RPMI8226 (cell line): ENCODE measurements at regions not wholly inside any gene's neighbourhood (a gene's known extent, or its start where the extent isn't known, plus 50 kb on each side); places are given as distances from the start of the nearest gene placed in this dataset.
"Not testable (repeated sequence)": the region's sequence is repeated elsewhere in the genome, so short reads cannot be mapped to it uniquely, and the experiment has no call there.

ENCODE experiments used
- DNase-seq: peaks from one replicate; pipeline ENCODE4 v3.0.0-alpha.2; 2015

DNA sequence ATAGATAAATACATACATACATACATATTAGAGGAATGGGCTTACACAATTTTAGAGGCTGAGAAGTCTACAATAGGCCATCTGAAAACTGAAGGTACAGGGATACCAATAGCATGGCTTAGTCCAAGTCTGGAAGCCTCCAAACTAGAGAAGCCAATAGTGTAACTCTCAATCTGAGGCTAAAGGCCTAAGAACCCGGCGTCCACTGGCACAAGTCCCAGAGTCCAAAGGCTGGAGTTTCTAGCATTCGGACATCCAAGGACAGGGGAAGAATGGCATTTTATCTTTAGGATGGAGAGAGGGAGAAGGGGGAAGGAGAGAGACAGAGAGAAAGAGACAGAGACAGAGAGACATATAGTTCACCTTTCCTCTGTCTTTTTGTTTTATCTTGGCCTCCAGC is 63.7 kb upstream of the SYT4 start:
- no peak for DNase-seq

DNA sequence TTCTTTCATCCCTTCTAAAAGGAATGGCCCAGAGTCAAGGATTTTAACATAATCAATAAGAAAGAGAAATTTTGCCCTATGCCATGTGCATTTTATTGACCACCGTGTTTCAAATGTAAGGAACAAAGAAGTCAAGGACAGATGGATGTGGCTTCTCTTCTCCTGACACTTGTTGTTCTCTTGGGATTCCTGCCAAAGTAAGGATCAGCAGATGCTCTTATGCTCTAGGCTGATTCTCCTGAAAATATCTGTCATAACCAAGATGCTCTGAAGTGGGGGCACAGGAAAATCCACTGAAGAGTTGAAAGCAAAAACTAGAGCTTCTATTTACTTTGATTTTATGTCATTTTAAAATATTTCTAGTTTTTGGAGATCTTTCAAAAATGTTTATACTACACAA is 72.9 kb upstream of the SYT4 start:
- no peak for DNase-seq

DNA sequence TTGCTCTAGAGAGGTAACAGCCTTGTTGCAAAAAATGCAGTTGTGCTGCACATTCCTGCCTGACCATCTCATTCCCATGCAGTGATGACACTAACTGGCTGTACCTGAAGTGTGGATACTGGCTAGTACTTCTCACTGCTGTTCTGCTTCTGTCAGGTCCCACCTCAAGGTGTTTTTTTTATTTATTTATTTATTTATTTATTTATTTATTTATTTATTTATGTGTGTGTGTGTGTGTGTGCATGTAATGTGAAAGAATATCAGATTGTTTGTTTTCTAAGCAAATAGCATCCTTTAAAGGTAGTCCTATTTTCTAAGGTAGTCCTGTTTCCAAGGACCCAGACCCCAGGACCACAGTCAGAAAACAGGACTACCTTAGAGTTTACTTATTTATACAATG is 87.2 kb upstream of the SYT4 start:
- no peak for DNase-seq

DNA sequence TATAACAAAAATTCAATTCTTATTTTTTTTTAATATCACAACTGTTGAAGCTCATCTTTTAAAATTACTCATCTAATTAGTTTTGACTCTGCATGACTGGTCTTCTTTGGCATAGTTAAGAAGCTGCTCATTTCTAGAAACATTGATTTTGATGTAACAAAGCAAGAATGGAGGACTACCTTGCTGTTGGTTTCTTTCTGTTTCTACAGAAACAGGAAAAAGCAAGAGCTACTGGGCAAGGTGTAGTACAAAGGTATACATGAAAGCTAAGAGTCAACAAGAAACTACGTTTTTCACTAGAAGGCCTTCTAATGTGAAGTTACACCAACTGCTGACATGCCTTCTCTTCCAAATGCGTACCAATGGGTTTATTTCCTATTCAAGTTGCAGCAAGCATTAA is 90.6 kb upstream of the SYT4 start:
- DNase-seq = no peak

DNA sequence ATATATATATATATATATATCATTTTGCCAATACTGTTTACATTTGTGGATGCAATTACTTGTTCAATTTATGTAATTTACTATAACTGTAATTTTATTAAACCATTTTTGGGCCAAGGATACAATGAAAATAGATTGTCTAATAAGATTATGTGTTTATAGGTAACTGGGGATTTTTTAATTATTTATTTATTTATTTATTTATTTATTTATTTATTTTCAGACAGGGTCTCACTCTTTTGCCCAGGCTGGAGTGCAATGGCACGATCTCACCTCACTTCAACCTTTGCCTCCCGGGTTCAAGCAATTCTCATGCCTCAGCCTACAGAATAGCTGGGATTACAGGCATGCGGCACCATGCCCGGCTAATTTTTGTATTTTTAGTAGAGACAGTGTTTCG is 92.0 kb upstream of the SYT4 start:
- DNase-seq = not testable (repeated sequence)

DNA sequence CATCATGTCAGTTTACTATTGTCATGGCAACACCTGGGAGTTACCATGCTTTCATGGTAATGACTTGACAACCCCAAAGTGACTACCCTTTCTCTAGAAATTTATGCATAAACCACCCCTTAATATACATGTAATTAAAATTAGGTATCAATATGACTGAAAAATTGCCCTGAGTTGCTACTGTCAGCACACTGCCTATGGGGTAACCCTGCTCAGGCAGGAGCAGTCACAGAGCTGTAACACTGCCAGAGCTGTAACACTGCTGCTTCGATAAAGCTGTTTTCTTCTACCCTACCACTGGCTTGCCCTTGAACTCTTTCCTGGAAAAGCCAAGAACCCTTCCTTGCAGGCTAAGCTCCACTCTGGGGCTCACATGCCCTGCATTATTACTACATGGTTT is 95.5 kb upstream of the SYT4 start:
- no peak for DNase-seq

DNA sequence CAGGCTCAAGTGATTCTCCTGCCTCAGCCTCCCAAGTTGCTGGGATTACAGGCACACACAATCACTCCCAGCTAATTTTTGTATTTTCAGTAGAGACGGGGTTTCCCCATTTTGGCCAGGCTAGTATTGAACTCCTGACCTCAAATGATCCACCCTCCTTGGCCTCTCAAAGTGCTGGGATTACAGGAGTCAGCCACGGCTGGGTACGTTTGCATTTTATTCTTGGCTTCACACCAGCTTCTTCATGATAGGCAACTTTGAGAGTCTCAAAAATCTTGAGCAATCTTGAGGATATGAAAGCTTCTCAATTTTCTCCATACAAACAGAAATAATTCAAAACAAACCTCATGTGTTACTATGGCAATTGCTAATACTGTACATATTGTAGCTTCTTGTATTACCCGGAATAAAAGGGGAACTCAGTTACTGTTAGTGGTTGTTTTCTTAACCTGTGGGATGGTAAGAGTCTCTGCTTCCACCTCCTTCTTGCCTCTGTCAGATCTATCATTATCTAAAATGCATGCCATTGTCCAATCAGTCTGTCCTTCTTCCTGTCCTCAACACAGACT is 102.9 kb upstream of the SYT4 start:
- DNase-seq = no peak

DNA sequence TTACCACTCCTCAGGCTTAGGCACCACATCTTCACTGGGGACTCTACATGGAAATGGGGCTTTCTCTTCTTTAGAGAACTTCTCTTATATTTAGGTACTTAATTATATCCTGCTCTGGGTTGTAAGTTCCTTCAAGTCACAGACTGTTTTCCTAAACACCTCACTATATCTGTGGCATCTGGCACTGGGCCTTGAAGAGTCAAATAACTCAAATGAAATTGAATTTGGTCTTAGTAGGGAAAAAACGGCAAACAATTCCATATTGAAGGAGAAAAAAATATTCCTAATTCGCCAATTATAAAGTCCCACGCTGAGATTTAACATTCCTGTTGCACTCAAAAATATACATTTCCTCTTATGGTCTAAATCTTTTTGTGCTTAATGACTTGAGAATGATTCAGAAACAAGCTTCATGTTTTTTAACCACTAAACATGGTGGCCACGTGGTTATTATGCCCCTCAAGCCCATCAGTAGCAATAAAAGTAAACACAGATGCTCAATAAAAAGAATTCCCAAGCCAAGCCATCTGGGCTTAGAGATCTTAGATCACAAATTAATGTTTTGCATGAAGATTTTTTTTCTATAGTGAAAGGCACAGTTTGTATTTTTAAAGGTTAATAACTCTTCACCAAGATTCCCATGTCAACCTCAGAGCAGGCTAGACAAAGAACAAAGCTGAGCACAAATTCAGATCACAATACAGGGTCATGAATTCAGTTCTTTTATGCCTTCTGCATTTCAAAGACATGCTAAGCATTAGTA is 105.5 kb upstream of the SYT4 start:
- DNase-seq = no peak

DNA sequence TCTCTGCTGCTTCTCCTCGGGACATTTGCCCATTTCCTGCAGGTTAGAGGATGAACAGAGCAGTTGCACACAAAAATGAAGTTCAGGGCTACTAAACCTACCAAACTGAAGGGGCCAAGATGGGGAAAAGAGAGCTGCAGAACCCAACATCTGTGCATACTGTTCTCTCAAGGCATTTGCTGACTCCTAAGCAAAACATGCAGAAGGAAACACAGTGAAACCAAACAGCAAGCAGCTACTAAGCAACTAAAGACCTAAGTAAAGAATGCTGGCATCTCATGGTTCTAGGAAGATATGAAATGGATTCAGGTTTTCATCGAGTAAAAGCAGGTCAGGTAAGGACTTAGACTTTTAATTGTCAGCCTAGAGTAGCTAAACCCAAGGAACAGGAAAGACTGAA is 111.9 kb upstream of the SYT4 start:
- no peak for DNase-seq

DNA sequence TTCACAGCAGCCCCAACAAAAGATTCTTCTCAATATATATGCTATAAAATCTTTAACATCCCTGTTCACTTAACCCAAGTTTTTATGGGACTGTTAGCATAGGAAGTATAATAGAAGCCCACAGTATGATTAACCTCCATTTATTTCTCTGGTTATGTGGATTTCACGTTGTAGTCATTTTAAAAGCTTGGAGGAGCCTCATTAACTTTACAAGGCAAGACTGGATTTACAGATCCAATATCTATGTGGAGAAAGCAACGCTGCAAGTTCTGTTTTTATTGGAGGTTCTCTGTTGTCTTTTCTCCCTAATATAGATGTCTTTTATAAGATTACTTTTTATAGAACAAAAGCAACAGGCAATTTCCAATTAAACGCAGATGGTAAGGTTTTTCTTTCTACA is 114.9 kb upstream of the SYT4 start:
- no peak for DNase-seq

DNA sequence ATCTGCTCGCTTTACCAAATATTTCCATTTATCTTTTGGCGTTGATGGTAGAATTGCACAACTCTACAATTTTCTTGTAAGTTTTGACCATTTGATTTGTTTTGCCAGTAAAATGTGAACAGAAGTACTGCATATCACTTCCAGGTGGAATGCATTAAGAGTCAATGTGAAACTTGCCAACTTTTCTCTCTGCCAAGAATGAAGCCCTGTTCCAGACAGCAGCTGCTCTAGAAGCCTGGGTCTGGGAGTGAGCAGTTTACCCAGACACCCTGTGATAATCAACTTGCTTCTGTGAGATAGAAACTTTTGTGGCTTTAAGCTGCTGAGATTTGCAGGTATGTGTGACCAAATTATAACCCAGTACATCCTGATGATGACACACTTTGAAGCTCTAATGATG is 115.9 kb upstream of the SYT4 start:
- DNase-seq = no peak

DNA sequence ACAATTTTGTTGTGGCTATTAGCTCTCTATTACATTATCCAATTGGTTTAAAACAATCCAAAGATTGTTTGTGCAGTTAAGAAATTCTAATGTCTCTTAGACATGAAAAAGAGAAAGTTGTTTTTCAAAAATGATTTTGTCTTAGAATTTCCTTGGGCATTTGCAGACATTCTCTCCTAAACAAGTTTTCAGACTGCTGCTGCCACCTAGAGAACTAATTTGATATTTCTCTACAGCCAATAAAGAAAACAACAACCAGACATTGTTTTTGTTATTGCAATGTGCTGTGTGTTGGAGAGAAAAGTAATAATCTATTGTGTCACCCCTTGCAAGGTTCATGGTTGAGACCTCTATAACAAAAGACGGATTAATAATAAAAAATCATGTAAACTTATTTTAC is 119.0 kb upstream of the SYT4 start:
- DNase-seq = peak; percentile 21

DNA sequence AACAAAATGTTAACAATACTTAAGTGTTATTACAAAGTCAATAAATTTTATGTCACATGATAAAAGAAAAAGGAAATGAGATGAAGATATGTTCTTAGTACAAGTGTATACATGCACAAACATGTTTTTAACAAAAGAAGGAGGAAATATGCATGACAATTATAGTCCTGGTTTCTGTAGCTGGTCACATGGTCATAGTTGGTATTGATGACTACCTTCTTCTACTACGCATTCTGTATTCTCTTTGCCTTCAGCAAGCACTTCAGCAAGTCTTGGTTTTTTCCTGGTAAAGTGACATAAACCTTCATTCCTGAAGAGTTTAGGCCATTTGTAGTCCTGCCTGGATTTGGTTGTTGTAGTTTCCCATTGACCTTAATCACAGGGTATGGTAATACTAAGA is 121.3 kb upstream of the SYT4 start:
- DNase-seq = no peak

DNA sequence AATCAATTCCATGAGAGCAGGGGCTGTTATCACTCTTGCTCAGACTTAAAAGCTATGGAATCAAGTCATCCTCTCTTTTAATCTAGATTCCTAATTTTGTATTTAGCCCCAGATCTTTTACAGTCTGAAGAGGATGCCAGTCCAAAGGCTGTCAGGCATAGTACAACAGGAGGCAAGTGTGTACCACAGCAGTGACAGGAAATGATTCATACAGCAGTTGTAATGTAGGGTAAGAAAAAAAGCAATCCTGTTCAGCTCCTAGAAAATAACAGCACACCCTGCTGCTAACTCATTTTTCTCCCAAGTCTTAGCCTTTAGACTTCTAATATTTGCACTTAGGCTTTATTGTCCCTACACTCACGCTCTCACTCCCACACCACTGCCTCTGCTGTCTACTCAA is 127.8 kb upstream of the SYT4 start:
- no peak for DNase-seq

DNA sequence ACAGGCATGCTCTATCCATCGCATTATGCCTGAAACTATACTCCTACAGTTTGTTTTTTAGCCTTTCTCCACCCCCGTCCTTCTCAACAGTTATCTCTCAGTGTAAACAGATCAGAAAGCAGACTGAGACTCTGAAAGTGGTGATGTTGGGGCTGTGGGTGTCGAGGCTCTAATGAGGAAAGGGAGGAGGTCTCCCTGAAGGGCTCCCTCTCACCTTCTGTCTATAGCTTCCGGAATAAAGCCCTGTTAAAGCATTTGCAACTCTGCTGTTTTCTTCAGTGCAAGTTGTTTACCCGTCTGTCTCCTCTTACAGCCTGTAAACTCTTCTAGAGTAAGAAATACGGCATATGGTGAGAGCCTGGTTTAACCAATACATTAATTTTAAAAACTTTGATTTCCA is 136.7 kb upstream of the SYT4 start:
- no peak for DNase-seq

DNA sequence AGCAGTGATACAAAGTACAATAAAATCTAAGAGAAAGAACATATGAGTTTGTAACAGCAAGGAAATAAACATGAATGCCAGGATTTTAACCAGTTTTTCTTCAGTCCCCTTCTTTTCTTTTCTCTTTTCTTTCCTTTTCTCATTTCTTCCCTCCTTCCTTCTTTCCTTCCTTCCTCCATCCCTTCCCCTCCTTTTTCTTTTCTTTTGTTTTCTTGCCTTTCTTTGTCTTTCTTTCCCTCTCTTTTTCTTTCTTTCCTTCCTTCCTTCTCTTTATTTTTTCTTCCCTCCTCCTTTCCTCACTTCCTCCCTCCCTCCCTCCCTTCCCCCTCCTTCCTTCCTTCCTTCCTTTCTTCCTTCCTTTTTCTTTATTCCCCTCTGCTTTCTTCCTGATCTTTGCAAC is 142.8 kb upstream of the SYT4 start:
- no peak for DNase-seq

DNA sequence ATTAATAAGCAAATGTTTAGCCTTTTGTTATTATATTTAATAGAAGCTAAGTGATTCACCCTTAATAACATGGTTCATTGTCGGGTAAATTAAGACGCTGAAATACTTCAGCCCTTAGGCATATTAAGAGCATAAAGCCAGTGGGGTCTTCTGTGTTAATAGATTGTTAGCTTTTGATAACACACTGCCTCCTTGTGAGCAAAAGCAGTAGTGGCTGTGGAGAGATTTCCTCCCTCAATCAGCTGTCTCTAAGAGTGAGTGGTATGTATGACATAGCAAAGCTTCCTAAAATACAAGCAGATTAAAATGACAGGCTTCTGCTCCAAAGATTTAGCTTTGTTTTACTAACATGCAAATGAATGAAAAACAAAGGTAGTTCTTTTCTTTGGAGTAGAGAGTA is 143.7 kb upstream of the SYT4 start:
- DNase-seq = no peak

DNA sequence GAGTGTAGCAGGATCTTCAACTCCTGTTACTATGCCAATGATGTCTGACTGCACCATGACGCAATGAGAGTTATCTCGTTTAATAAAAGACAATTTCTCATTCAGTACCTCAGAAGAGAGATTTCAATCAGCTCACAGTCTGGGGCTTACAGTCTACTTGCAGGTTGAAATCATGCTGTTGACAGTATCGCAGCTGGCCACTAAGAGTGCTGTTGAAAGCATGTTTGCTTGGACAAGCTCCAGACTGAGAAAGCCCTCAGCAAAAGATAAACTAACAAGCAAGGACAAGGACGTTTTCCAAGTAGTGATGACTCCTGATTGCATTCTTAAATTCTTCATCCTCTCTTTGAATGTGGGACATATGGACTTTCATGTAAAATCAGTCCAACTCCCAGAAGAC is 145.2 kb upstream of the SYT4 start:
- no peak for DNase-seq

DNA sequence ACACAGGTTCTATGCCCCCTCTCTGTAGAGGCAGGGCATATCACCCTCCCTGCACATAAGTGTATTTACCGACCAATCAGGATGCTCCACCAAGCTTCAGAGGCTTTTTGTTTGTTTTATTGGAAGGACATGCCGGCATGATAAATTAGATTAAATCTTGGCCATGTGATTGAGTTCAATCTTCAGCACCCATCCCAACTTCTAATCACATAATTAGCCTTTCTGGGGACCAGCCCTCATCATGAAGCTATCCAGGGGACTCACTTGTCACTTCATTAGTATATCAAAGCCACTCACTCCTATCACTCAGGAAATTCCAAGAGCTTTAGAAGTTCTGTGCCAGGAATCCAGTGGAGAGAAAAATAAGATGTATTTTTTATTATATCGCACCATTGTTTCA is 158.6 kb upstream of the SYT4 start:
- DNase-seq = no peak

DNA sequence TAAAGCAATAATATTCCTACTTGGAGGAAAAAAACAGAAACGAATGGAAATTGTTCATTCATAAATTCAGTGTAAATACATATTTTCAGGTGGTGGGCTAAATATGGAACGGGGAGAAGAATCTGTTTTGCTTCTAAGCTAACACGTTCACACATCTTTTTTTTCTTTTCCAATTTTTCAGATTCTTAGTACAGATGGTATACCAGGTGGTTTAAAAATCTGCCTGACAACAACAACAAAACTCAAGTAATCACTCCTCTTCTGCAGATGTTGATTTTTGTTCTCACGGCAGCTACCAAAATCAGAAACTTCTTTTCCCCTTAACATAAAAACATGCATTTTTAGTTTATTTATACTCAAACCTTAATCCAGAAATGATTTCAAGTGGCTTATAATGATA is 164.8 kb upstream of the SYT4 start:
- no peak for DNase-seq

DNA sequence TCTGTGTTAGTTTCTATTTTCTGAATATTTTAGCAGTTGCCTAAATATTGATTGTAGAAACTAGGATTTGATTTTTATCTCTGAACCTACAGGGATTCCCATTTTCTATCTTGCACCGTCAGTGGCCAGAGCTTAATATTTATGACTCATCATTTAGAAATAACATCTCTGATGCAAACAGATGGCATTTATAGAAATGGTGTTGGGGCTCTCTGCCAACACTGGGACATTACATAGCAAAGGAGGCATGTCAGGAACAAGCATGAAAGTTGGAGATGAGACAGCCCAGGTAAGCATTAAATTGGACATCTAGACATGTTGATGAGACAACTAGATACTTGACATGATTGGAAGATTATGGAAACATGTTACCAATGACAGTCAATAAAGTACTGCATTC is 165.3 kb upstream of the SYT4 start:
- DNase-seq = no peak

DNA sequence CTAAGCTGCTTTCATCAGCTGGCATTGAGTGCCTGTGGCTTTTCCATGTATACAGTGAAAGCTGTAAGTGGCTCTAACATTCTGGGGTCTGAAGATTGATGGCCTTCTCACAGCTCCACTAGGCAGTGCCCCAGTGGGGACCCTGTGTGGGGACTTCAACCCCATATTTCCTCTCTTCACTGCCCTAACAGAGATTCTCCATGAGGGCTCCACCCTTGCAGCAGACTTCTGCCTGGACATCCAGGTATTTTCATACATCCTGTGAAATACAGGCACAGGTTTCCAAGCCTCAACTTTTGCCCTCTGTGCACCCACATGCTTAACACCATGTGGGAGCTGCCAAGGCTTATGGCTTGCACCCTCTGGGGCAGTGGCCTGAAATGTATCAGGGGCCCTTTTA is 188.2 kb upstream of the SYT4 start:
- DNase-seq = no peak

DNA sequence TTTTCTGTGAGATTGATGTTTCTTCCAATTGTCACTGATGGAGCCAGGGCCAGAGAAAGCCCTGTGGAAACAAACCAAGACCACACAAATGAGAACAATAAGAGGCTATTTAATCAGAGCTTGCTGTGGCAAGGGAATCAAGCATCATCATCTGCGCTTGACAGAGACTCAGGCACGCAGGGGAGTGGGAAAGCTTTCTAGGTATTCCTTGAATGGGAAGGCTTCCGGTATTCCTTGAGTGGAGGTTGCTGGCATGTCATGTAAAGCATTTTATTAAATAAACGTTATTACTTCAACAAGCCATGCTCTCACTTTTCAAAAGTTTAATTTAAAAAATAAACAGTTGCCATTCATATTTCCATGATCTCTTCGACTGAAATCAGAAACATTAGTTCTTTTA is 194.6 kb upstream of the SYT4 start:
- DNase-seq = no peak

DNA sequence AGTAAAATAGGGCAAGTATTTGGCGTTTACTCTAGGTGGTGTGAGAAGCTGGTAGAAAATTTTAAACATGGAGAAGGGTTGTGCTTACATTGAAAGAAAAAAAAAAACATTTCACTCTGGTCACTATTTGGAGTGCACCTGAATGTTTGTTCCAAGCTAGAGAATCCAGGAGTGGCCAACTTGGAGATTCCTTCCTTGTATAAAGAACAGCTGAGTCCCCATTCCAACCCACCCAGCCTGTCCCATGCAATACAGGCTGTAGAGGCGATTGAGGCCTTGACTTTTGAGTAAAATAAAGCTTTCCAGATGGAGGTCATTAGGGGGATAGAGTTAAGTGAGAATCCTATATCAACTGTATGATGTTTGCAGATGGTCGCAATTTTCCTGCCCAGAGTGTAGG is 203.8 kb upstream of the SYT4 start:
- no peak for DNase-seq

DNA sequence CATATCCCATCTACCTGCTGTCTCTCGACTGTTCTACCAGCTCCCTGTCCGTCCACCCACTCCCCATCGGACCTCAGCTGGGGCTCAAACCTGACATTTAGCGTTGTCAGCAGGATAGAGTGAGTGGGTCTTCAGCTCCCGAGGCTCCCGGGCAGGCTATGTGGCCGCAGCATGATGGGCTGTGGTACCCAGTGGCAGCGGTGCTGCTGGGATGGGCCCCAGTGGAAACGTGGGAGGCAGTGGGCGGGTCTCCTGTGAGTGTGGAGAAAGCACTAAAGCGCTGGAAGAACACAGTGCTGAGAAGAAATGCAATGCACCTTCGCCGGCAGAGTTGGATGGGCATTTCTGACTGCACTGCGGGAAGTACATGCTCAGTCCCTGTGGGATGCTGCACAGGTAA is 204.8 kb upstream of the SYT4 start:
- no peak for DNase-seq
